HG02885 (cell line): ENCODE measurements at regions not wholly inside any gene's neighbourhood (a gene's known extent, or its start where the extent isn't known, plus 50 kb on each side); places are given as distances from the start of the nearest gene placed in this dataset.
"Not testable (repeated sequence)": the region's sequence is repeated elsewhere in the genome, so short reads cannot be mapped to it uniquely, and the experiment has no call there.

ENCODE experiments used
- ATAC-seq: cut with Tn5 transposase; IDR thresholded peaks from one replicate; pipeline ENCODE4 v1.9.1; 2021; ENCODE audit warnings: mild to moderate bottlenecking; ENCODE audit not compliant: unreplicated experiment, poor library complexity

- no peak for ATAC-seq
Measured at GRCh38 chr21:15444118-15444960, 285.4 kb upstream of the USP25 start.

GRCh38 chr21:15445327-15445726 lies 284.5 kb upstream of the USP25 start:
- ATAC-seq = peak; percentile 94

- no peak for ATAC-seq
Measured at GRCh38 chr21:15446223-15446622, 283.6 kb upstream of the USP25 start.

- no peak for ATAC-seq
Measured at GRCh38 chr21:15449556-15449955, 280.2 kb upstream of the USP25 start.

DNA sequence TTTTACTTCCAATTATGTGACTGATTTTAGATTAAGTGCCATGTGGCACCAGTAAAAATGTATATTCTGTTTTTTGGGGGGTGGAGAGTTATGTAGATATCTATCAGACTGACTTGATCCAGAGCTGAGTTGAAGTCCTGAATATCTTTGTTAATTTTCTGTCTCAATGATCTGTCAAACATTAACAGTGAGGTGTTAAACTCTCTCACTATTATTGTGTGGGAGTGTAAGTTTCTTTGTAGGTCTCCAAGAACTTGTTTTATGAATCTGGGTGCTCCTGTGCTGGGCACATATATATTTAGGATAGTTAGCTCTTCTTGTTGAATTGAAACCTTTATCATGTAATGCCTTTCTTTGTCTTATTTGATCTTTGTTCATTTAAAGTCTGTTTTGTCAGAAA lies 276.5 kb upstream of the USP25 start:
- ATAC-seq = no peak

DNA sequence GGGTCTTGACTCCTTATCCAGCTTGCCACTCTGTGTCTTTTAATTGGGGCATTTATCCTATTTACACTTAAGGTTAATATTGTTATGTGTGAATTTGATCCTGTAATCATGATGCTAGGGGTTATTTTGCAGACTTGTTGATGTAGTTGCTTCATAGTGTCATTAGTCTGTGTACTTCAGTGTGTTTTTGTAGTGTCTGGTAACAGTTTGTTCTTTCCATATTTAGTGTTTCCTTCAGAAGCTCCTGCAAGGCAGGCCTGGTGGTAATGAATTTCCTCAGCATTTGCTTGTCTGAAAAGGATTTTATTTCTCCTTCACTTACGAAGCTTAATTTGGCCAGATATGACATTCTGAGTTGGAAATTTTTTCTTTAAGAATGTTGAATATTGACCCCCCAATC lies 276.0 kb upstream of the USP25 start:
- ATAC-seq = not testable (repeated sequence)

DNA sequence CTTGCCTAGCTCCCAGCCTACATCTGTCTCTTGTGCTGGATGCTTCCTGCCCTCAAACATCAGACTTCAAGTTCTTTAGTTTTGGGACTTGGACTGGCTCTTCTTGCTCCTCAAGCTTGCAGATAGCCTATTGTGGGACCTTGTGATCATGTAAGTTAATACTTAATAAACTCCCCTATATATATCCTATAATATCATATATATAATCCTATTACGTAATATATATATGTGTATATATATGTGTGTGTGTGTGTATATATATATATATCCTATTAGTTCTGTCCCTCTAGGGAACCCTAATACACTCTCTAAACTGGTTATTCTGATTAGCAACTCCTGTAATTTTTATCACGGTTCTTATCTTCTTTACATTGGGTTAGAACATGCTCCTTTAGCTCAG lies 274.9 kb upstream of the USP25 start:
- not testable (repeated sequence) for ATAC-seq

GRCh38 chr21:15455819-15456462 lies 273.8 kb upstream of the USP25 start:
- ATAC-seq = no peak

- no peak for ATAC-seq
Measured at GRCh38 chr21:15457965-15458364, 271.8 kb upstream of the USP25 start.

GRCh38 chr21:15462092-15462491 lies 267.7 kb upstream of the USP25 start:
- ATAC-seq = no peak

GRCh38 chr21:15466329-15466728 lies 263.5 kb upstream of the USP25 start:
- ATAC-seq = no peak

DNA sequence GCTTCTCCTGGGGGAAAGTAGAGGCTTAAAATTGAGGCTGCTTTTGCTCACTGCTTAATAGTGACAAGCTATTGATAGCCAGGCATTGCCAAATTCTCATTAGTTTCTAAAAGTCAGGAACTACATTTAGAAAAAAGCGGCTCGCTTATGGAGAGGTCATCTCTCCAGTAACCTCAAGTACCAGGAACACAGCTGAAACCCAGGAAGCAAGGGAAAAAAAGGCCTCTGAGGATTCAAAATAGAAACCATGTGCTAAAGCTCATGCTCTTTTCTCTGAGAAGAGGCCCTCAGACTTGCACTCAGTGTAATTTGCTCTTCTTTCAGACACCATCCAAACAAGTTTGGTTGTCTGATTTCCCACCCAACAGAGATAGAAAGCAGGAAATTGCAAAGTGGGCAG lies 261.4 kb upstream of the USP25 start:
- no peak for ATAC-seq

DNA sequence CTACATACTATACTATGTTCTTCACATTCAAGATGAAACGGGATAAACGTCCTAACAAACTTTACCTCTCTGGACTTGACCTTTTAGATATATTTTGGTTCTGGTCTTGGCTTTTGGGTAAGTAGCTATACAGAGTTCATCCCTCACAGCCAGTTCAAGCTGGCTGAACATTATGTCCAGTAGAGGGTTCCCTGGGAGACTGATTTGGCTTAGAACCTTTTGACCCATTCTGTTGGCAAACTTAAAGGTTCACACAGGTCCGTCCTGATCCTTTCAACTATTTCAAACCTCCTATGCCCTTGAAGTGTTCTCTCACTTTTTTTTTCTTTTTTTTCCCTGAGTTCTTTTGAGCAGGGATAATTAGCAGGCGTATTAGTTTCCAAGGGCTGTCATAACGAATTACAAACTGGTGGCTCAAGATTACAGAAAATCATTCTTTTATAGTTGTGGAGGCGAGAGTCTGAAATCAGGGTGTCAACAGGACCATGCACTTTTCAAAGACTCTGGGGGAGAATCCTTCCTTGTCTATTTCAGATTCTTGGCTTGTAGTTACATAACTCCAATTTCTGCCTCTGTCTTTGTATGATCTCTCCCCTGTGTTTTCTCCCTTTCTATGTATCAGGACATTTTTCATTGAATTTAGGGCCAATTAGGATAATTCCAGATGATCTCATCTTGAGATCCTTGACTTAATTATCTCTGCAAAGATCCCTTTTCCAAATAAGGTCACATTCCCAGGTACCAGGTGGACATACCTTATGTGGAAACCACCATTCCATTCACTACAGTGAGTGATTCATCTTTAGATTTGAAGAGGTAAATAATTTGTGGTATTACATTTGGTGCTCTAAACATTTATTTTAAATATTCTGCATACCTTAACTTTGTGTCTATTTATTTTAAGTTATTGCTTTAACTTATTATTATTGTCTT lies 257.4 kb upstream of the USP25 start:
- ATAC-seq = no peak

- not testable (repeated sequence) for ATAC-seq
Measured at GRCh38 chr21:15477773-15478172, 252.0 kb upstream of the USP25 start.

- ATAC-seq = no peak
Measured at GRCh38 chr21:15480160-15480559, 249.6 kb upstream of the USP25 start.

DNA sequence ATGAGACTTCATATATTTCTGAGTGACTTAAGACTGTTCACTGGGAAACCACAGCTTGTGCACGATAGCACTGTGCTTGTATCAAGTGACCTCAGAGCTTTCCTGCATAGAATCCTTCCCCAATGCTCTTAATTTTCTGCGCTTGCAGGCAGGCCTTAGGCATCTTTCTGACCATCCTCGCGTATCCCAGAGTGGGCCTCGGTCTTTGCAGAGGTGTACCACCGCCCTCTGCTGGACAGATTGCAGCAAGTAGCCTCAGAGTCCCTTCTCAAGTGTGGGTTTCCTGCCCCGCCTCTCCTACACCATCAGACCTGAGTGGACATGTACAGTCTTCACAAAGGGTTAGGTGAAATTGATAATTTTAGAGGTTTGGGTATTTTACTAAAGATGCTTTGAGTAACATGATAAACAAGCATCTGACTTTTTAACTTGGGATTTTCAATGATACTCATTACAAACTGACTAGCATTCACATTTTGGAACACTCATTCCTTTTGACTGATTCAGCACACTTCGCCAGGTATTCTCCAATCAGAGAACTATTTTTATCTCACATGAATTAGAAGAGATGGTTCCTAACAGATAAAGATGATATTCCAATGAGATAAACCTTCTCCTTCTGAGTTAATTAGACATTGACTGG lies 246.5 kb upstream of the USP25 start:
- ATAC-seq = peak; percentile 99

- ATAC-seq = no peak
Measured at GRCh38 chr21:15486460-15487195, 243.2 kb upstream of the USP25 start.

- ATAC-seq = no peak
Measured at GRCh38 chr21:15487196-15487550, 242.6 kb upstream of the USP25 start.

DNA sequence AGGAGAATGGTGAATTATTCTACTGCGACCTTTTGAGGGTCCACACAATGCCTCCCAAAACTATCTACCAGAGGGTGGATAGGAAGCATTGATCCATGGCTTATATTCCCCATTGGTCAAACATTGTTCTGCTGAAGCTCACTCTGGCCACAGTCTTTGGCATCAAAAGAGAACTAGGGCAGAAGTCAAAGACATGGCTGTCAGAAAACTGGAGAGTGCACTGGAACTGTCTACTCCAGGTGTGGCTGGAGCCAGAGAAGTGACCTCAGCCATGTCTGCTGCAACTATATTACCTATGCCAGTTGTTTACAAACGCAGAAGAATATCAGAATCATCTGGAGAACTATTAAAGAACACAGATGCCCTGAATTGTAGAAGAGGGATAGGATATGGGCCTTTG lies 238.7 kb upstream of the USP25 start:
- no peak for ATAC-seq

DNA sequence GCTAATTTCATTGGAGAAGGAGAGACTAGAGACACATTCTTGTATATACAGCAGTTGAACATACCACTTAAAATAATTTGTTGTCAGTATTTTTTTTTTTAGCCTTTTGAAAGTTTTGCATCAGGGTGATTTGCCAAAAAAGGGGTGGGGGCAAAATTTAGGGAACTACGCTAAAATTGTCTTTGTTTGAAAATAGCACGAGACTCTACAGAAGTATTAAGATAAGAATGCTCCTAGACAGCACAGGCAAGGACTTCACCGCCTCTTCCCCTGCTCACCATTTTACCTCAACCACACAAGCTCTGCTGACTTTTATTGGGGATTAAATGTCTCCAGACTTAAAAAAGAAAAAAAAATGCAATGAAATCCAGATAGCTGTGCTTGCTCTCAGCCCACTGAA lies 236.1 kb upstream of the USP25 start:
- ATAC-seq = no peak
